ENCODE measurements at regions not wholly inside any gene's neighbourhood (a gene's known extent, or its start where the extent isn't known, plus 50 kb on each side); places are given as distances from the start of the nearest gene placed in this dataset.
A peak's percentile ranks its signal among the peaks of the same experiment; 100 is the strongest.

- Histone ChIP-seq H3K36me3 (ENCODE audit: control insufficient read depth, insufficient read depth, low read length) (no peaks in the 10 kb centered on the region), H3K27ac (ENCODE audit: insufficient read depth, low read length, poor library complexity, severe bottlenecking) (no peak overlapping the region), H3K4me1 (ENCODE audit: control insufficient read depth, insufficient read depth, low read length, poor library complexity, severe bottlenecking) (peaks cover 39% of the 10 kb centered on the region), H3K27me3 (ENCODE audit: control insufficient read depth, insufficient read depth, low read length) (no peaks in the 10 kb centered on the region), H3K4me3 (ENCODE audit: low read depth, low read length) (no peak overlapping the region), H3K9me3 (ENCODE audit: control insufficient read depth in 2 of 2, low read length in 2 of 2) (no peaks in the 10 kb centered on the region)
- Mint-ChIP-seq H3K27ac (peak overlapping the region in 1 of 3 donors; percentile 8), H3K4me1 (peaks cover 16 to 63% (median 45%) of the 10 kb centered on the region in 4 donors), H3K27me3 (no peaks in the 10 kb centered on the region), H3K9me3 (no peaks in the 10 kb centered on the region), H3K4me3 (no peak overlapping the region), H3K36me3 (no peaks in the 10 kb centered on the region)
- no peak for DNase-seq
- ATAC-seq (ENCODE audit: low read depth in 2 of 2) = no peak
Measured at GRCh38 chr6:219641-220198, 72.6 kb upstream of the DUSP22 start.

DNA sequence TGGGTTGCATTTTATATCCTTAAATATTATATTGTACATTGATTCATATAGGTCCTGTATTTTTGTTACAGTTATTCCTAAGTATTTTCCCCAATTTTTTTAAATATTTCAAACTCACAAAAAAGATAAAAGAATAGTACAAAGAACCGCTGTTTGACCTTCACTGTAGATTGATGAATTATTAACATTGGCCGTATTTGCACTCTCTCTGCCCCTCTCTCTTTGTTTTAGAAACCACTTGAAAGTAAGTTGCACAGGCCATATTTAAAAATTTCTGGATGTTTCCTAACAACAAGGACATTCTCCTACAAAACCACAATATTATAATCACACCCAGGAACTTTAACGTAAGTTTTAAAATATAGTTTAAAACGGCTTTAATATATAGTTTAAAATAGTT, 72.0 kb upstream of the DUSP22 start:
- Histone ChIP-seq H3K9me3 (ENCODE audit: control insufficient read depth in 2 of 2, low read length in 2 of 2) (no peaks in the 10 kb centered on the region), H3K36me3 (ENCODE audit: control insufficient read depth, insufficient read depth, low read length) (no peaks in the 10 kb centered on the region), H3K4me3 (ENCODE audit: low read depth, low read length) (no peak overlapping the region), H3K4me1 (ENCODE audit: control insufficient read depth, insufficient read depth, low read length, poor library complexity, severe bottlenecking) (peaks cover 42% of the 10 kb centered on the region), H3K27me3 (ENCODE audit: control insufficient read depth, insufficient read depth, low read length) (no peaks in the 10 kb centered on the region), H3K27ac (ENCODE audit: insufficient read depth, low read length, poor library complexity, severe bottlenecking) (no peak overlapping the region)
- no peak overlapping the region for H3K27ac Mint-ChIP-seq
- H3K4me3 Mint-ChIP-seq = no peak overlapping the region
- H3K27me3 Mint-ChIP-seq = no peaks in the 10 kb centered on the region
- no peaks in the 10 kb centered on the region for H3K9me3 Mint-ChIP-seq
- H3K4me1 Mint-ChIP-seq = peaks cover 22 to 68% (median 47%) of the 10 kb centered on the region in 4 donors
- DNase-seq (no peak), ATAC-seq (ENCODE audit: low read depth in 2 of 2) (no peak)
- H3K36me3 Mint-ChIP-seq = no peaks in the 10 kb centered on the region

- ATAC-seq (ENCODE audit: low read depth in 2 of 2) = no peak
- peaks cover 20 to 66% (median 46%) of the 10 kb centered on the region in 4 donors for H3K4me1 Mint-ChIP-seq
- Histone ChIP-seq H3K4me1 (ENCODE audit: control insufficient read depth, insufficient read depth, low read length, poor library complexity, severe bottlenecking) (peaks cover 42% of the 10 kb centered on the region), H3K36me3 (ENCODE audit: control insufficient read depth, insufficient read depth, low read length) (no peaks in the 10 kb centered on the region), H3K27me3 (ENCODE audit: control insufficient read depth, insufficient read depth, low read length) (no peaks in the 10 kb centered on the region), H3K4me3 (ENCODE audit: low read depth, low read length) (no peak overlapping the region), H3K9me3 (ENCODE audit: control insufficient read depth in 2 of 2, low read length in 2 of 2) (no peaks in the 10 kb centered on the region), H3K27ac (ENCODE audit: insufficient read depth, low read length, poor library complexity, severe bottlenecking) (no peak overlapping the region)
- H3K36me3 Mint-ChIP-seq = no peaks in the 10 kb centered on the region
- H3K4me3 Mint-ChIP-seq = no peak overlapping the region
- no peaks in the 10 kb centered on the region for H3K9me3 Mint-ChIP-seq
- DNase-seq = no peak
- H3K27ac Mint-ChIP-seq = peak overlapping the region in 1 of 3 donors; percentile 52
- H3K27me3 Mint-ChIP-seq = no peaks in the 10 kb centered on the region
Measured at GRCh38 chr6:220721-221475, 71.4 kb upstream of the DUSP22 start.

DNA sequence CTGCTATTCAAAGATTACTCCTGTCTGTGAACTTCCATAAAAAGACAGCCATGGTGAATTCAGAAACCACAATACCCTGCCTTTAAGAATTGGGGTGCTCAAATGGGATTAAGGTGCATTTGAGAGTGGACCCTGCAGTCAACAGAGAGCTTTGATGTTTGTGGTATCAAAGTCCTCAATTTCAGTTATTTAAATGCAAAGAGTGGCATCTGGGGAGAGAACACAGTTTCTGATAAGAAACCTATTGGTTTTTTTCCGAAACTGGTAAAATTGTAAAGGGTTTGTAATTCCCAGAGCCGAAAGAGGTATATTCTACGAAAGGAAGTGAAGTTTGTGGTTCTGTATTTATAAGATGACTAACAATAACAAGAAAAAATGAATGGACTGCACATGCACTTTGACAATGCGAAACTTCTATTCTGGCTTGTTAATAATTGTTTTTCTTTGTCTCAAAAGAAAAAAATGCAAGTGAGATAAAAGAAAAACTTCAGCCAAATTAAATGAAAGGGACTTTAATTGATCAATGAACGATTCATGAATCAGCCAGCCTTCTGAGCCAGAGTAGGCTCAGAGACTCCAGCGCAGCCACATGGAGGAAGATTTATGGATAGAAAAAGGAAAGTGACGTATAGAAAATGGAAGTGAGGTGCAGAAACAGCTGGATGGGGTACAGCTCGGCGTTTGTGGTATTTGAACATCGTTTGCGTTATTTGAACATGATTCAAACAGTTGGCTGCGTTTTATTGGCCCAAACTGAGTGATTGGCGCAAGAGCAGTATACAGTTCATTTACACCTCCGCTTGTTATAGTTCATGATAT, 70.5 kb upstream of the DUSP22 start:
- Mint-ChIP-seq H3K27ac (peak overlapping the region in 1 of 3 donors; percentile 3), H3K4me1 (peaks cover 19 to 65% (median 43%) of the 10 kb centered on the region in 4 donors), H3K36me3 (no peaks in the 10 kb centered on the region), H3K27me3 (no peaks in the 10 kb centered on the region), H3K4me3 (peak overlapping the region in 1 of 4 donors; percentile 4), H3K9me3 (no peaks in the 10 kb centered on the region)
- Histone ChIP-seq H3K4me1 (ENCODE audit: control insufficient read depth, insufficient read depth, low read length, poor library complexity, severe bottlenecking) (peaks cover 40% of the 10 kb centered on the region), H3K9me3 (ENCODE audit: control insufficient read depth in 2 of 2, low read length in 2 of 2) (no peaks in the 10 kb centered on the region), H3K36me3 (ENCODE audit: control insufficient read depth, insufficient read depth, low read length) (no peaks in the 10 kb centered on the region), H3K4me3 (ENCODE audit: low read depth, low read length) (peak overlapping the region; percentile 4), H3K27me3 (ENCODE audit: control insufficient read depth, insufficient read depth, low read length) (no peaks in the 10 kb centered on the region), H3K27ac (ENCODE audit: insufficient read depth, low read length, poor library complexity, severe bottlenecking) (no peak overlapping the region)
- DNase-seq (peak in 1 of 3 donors; percentile 75), ATAC-seq (ENCODE audit: low read depth in 2 of 2) (peak; percentile 21 to 22)

DNA sequence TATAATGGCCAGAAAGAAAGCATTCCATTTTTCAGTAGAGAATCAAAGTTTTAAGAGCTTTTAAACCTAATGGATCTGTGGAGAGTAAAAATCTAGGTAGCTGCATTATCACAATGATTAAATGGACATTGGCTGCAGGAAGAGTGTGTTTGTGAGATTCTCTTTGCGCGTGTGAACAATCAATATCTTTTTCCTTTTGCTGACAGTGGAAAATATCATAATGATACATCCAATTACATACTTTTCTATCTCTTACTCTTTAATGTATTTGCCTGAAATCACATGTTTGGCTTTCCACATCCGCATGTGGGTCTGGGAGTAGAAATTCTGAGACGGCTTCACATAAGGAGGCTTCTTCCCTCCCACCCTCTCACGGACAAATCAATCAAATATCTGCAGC, 69.8 kb upstream of the DUSP22 start:
- H3K4me1 Mint-ChIP-seq = peaks cover 19 to 58% (median 37%) of the 10 kb centered on the region in 4 donors
- ATAC-seq (ENCODE audit: low read depth in 2 of 2) = no peak
- H3K27me3 ChIP-seq (ENCODE audit: control insufficient read depth, insufficient read depth, low read length) = no peaks in the 10 kb centered on the region
- no peak overlapping the region for H3K27ac ChIP-seq (ENCODE audit: insufficient read depth, low read length, poor library complexity, severe bottlenecking)
- H3K36me3 ChIP-seq (ENCODE audit: control insufficient read depth, insufficient read depth, low read length) = no peaks in the 10 kb centered on the region
- no peak for DNase-seq
- no peaks in the 10 kb centered on the region for H3K9me3 Mint-ChIP-seq
- H3K4me3 Mint-ChIP-seq = no peak overlapping the region
- H3K27ac Mint-ChIP-seq = no peak overlapping the region
- peaks cover 35% of the 10 kb centered on the region for H3K4me1 ChIP-seq (ENCODE audit: control insufficient read depth, insufficient read depth, low read length, poor library complexity, severe bottlenecking)
- H3K27me3 Mint-ChIP-seq = no peaks in the 10 kb centered on the region
- H3K9me3 ChIP-seq (ENCODE audit: control insufficient read depth in 2 of 2, low read length in 2 of 2) = no peaks in the 10 kb centered on the region
- H3K4me3 ChIP-seq (ENCODE audit: low read depth, low read length) = no peak overlapping the region
- no peaks in the 10 kb centered on the region for H3K36me3 Mint-ChIP-seq

GRCh38 chr6:223136-223535, 69.2 kb upstream of the DUSP22 start:
- H3K4me3 Mint-ChIP-seq = peak overlapping the region in 1 of 4 donors; percentile 32
- peak overlapping the region in 2 of 3 donors; percentile 32 to 39 for H3K27ac Mint-ChIP-seq
- H3K27me3 ChIP-seq (ENCODE audit: control insufficient read depth, insufficient read depth, low read length) = no peaks in the 10 kb centered on the region
- peaks cover 35% of the 10 kb centered on the region for H3K4me1 ChIP-seq (ENCODE audit: control insufficient read depth, insufficient read depth, low read length, poor library complexity, severe bottlenecking)
- no peaks in the 10 kb centered on the region for H3K36me3 ChIP-seq (ENCODE audit: control insufficient read depth, insufficient read depth, low read length)
- no peaks in the 10 kb centered on the region for H3K9me3 Mint-ChIP-seq
- no peaks in the 10 kb centered on the region for H3K9me3 ChIP-seq (ENCODE audit: control insufficient read depth in 2 of 2, low read length in 2 of 2)
- H3K4me3 ChIP-seq (ENCODE audit: low read depth, low read length) = no peak overlapping the region
- H3K27me3 Mint-ChIP-seq = no peaks in the 10 kb centered on the region
- H3K36me3 Mint-ChIP-seq = no peaks in the 10 kb centered on the region
- H3K4me1 Mint-ChIP-seq = peaks cover 19 to 62% (median 36%) of the 10 kb centered on the region in 4 donors
- no peak overlapping the region for H3K27ac ChIP-seq (ENCODE audit: insufficient read depth, low read length, poor library complexity, severe bottlenecking)
- DNase-seq = no peak
- ATAC-seq (ENCODE audit: low read depth in 2 of 2) = no peak

DNA sequence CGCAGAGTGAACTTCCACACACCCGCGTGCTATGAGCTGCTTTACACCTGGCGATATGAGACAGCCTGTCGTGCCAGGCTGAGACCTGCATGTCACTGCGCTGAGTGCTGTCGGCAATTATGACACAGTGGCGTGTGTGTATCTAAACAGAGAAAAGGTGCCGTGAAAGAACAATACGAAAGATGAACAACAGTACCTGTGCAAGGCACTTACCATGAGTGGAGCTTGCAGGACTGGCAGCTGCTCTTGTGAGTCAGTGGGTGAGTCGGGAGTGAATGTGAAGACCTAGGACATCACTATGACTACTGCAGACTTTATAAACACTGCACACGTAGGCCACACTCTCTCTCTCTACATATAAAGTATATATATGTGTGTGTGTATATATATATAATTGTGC, 68.5 kb upstream of the DUSP22 start:
- Mint-ChIP-seq H3K27ac (peak overlapping the region in 2 of 3 donors; percentile 32 to 39), H3K27me3 (no peaks in the 10 kb centered on the region), H3K4me1 (peaks cover 19 to 62% (median 36%) of the 10 kb centered on the region in 4 donors), H3K9me3 (no peaks in the 10 kb centered on the region), H3K36me3 (no peaks in the 10 kb centered on the region), H3K4me3 (peak overlapping the region in 2 of 4 donors; percentile 64 to 69)
- Histone ChIP-seq H3K27me3 (ENCODE audit: control insufficient read depth, insufficient read depth, low read length) (no peaks in the 10 kb centered on the region), H3K9me3 (ENCODE audit: control insufficient read depth in 2 of 2, low read length in 2 of 2) (no peaks in the 10 kb centered on the region), H3K4me1 (ENCODE audit: control insufficient read depth, insufficient read depth, low read length, poor library complexity, severe bottlenecking) (peaks cover 35% of the 10 kb centered on the region), H3K36me3 (ENCODE audit: control insufficient read depth, insufficient read depth, low read length) (no peaks in the 10 kb centered on the region), H3K4me3 (ENCODE audit: low read depth, low read length) (no peak overlapping the region), H3K27ac (ENCODE audit: insufficient read depth, low read length, poor library complexity, severe bottlenecking) (no peak overlapping the region)
- DNase-seq (no peak), ATAC-seq (ENCODE audit: low read depth in 2 of 2) (no peak)
